ENCODE measurements at regions not wholly inside any gene's neighbourhood (a gene's known extent, or its start where the extent isn't known, plus 50 kb on each side); places are given as distances from the start of the nearest gene placed in this dataset.

DNA sequence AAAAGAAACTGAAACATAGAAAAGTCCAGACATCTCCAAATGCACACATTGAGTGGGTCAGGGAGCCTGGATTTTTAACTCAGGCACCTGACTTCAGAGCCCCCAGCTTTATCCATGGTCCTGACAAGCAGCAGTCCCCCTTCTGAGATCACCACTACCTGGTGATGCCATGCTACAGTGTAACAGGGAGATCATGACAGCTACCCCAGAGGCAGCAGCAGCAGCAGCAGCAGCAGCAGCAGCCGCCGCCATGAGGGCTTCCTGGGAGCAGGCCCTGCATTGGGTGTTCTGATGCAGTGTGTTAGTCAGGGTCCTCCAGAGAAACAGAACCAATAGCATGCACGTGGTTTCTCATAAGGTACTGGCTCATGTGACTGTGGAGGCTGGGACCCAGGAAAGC lies 198.6 kb upstream of the SALL1 start:
- H4K20me1 ChIP-seq (ENCODE audit: insufficient read depth, low read length) = no peaks in the 10 kb centered on the region
- no peaks in the 10 kb centered on the region for H3K36me3 ChIP-seq (ENCODE audit: insufficient read depth, low read length)
- no peak for DNase-seq (ENCODE audit: low spot score)
- no peak overlapping the region for H3K4me2 ChIP-seq (ENCODE audit: low read length)
- intact Hi-C loops (cut with micrococcal nuclease; ENCODE audit: unreplicated experiment) = no loop called here
- POLR2A ChIA-PET = no interaction called here
- BruUV-seq (replicated peaks) = no TSS peak
- no peak overlapping the region for H3K4me3 ChIP-seq (ENCODE audit: low read depth, low read length, poor library complexity, severe bottlenecking)
- H3K79me2 ChIP-seq (ENCODE audit: insufficient read depth, low read depth, low read length) = no peaks in the 10 kb centered on the region
- H3K4me1 ChIP-seq (ENCODE audit: insufficient read depth, low read length, poor library complexity, severe bottlenecking) = no peaks in the 10 kb centered on the region
- no peak overlapping the region for H3K27ac ChIP-seq (ENCODE audit: low read depth, low read length, poor library complexity, severe bottlenecking)
- TF ChIP-seq, protein P1, sequence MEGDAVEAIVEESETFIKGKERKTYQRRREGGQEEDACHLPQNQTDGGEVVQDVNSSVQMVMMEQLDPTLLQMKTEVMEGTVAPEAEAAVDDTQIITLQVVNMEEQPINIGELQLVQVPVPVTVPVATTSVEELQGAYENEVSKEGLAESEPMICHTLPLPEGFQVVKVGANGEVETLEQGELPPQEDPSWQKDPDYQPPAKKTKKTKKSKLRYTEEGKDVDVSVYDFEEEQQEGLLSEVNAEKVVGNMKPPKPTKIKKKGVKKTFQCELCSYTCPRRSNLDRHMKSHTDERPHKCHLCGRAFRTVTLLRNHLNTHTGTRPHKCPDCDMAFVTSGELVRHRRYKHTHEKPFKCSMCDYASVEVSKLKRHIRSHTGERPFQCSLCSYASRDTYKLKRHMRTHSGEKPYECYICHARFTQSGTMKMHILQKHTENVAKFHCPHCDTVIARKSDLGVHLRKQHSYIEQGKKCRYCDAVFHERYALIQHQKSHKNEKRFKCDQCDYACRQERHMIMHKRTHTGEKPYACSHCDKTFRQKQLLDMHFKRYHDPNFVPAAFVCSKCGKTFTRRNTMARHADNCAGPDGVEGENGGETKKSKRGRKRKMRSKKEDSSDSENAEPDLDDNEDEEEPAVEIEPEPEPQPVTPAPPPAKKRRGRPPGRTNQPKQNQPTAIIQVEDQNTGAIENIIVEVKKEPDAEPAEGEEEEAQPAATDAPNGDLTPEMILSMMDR (conservative IDR thresholded peaks at IDR 0.05; ENCODE audit: low read length) = no peak
- no peak for TF ChIP-seq EZH2phosphoT487 (IDR thresholded peaks at IDR 0.05; ENCODE audit: borderline replicate concordance, low read depth, low read length)
- no peak overlapping the region for H2AFZ ChIP-seq (ENCODE audit: low read length)
- H3K9me3 ChIP-seq (ENCODE audit: low read length) = no peaks in the 10 kb centered on the region
- CTCF ChIA-PET (ENCODE audit: unreplicated experiment) = no interaction called here
- H3K9me2 ChIP-seq (ENCODE audit: insufficient read depth, low read length) = no peaks in the 10 kb centered on the region

- Histone ChIP-seq H3K79me2 (ENCODE audit: insufficient read depth, low read depth, low read length) (no peaks in the 10 kb centered on the region), H3K4me3 (ENCODE audit: low read depth, low read length, poor library complexity, severe bottlenecking) (no peak overlapping the region), H3K9me3 (ENCODE audit: low read length) (no peaks in the 10 kb centered on the region), H3K9me2 (ENCODE audit: insufficient read depth, low read length) (no peaks in the 10 kb centered on the region), H2AFZ (ENCODE audit: low read length) (no peak overlapping the region), H3K27ac (ENCODE audit: low read depth, low read length, poor library complexity, severe bottlenecking) (no peak overlapping the region), H3K4me2 (ENCODE audit: low read length) (no peak overlapping the region), H4K20me1 (ENCODE audit: insufficient read depth, low read length) (no peaks in the 10 kb centered on the region), H3K36me3 (ENCODE audit: insufficient read depth, low read length) (no peaks in the 10 kb centered on the region), H3K4me1 (ENCODE audit: insufficient read depth, low read length, poor library complexity, severe bottlenecking) (no peaks in the 10 kb centered on the region)
- BruUV-seq (replicated peaks) = no TSS peak
- TF ChIP-seq EZH2phosphoT487 (IDR thresholded peaks at IDR 0.05; ENCODE audit: borderline replicate concordance, low read depth, low read length) = no peak
- TF ChIP-seq, protein P1 (conservative IDR thresholded peaks at IDR 0.05; ENCODE audit: low read length) = no peak
- intact Hi-C loops (cut with micrococcal nuclease; ENCODE audit: unreplicated experiment) = no loop called here
- no peak for DNase-seq (ENCODE audit: low spot score)
- ChIA-PET CTCF (ENCODE audit: unreplicated experiment) (no interaction called here), POLR2A (no interaction called here)
Measured at GRCh38 chr16:51343411-51343810, 192.3 kb upstream of the SALL1 start.

GRCh38 chr16:51341204-51341603 lies 190.1 kb upstream of the SALL1 start:
- no peak for TF ChIP-seq EZH2phosphoT487 (IDR thresholded peaks at IDR 0.05; ENCODE audit: borderline replicate concordance, low read depth, low read length)
- TF ChIP-seq, protein P1 (conservative IDR thresholded peaks at IDR 0.05; ENCODE audit: low read length) = no peak
- no TSS peak for BruUV-seq (replicated peaks)
- H3K4me1 ChIP-seq (ENCODE audit: insufficient read depth, low read length, poor library complexity, severe bottlenecking) = no peaks in the 10 kb centered on the region
- intact Hi-C loops (cut with micrococcal nuclease; ENCODE audit: unreplicated experiment) = no loop called here
- CTCF ChIA-PET (ENCODE audit: unreplicated experiment) = no interaction called here
- DNase-seq (ENCODE audit: low spot score) = no peak
- no peaks in the 10 kb centered on the region for H3K36me3 ChIP-seq (ENCODE audit: insufficient read depth, low read length)
- no peak overlapping the region for H3K4me3 ChIP-seq (ENCODE audit: low read depth, low read length, poor library complexity, severe bottlenecking)
- no peaks in the 10 kb centered on the region for H3K9me3 ChIP-seq (ENCODE audit: low read length)
- H2AFZ ChIP-seq (ENCODE audit: low read length) = no peak overlapping the region
- H3K4me2 ChIP-seq (ENCODE audit: low read length) = no peak overlapping the region
- POLR2A ChIA-PET = no interaction called here
- H3K27ac ChIP-seq (ENCODE audit: low read depth, low read length, poor library complexity, severe bottlenecking) = no peak overlapping the region
- no peaks in the 10 kb centered on the region for H3K9me2 ChIP-seq (ENCODE audit: insufficient read depth, low read length)
- H3K79me2 ChIP-seq (ENCODE audit: insufficient read depth, low read depth, low read length) = no peaks in the 10 kb centered on the region
- no peaks in the 10 kb centered on the region for H4K20me1 ChIP-seq (ENCODE audit: insufficient read depth, low read length)

All from OCI-LY7 (cell line).